IMR-90 (cell line): ENCODE measurements at regions not wholly inside any gene's neighbourhood (a gene's known extent, or its start where the extent isn't known, plus 50 kb on each side); places are given as distances from the start of the nearest gene placed in this dataset.

Source experiments
- ATAC-seq: fragments of 200-7000 bp; cut with Tn5 transposase; 2 replicates; pipeline ENCODE4 v1.9.1; 2020; ENCODE audit warnings: low read depth, mild to moderate bottlenecking, moderate library complexity
- BruUV-seq: library from RNA; stranded (reverse); fragments of 400-500 nt; replicated peaks from 2 replicates; lab custom pipeline; 2021; lab: Mats Ljungman, UMichigan
- CTCF ChIA-PET: fragments of 300-600 bp; formaldehyde crosslinking; extraction: SDS; loops from one replicate; lab custom pipeline; 2021; ENCODE audit warnings: antibody characterized with exemption; lab: Yijun Ruan, JAX
- POLR2A ChIA-PET: fragments of 300-600 bp; sonication (Branson Sonifier 250); formaldehyde crosslinking; loops from one replicate; lab custom pipeline; 2022; ENCODE audit warnings: antibody characterized with exemption; ENCODE audit not compliant: unreplicated experiment; lab: Charles Lee
- DNase-seq: peaks from one replicate; pipeline ENCODE4 v3.0.0; 2013
- H2AFZ ChIP-seq: replicated peaks from 2 replicates; pipeline ENCODE3; 2013; ENCODE audit warnings: low read length, mild to moderate bottlenecking; ENCODE audit not compliant: poor library complexity
- H2AK5ac ChIP-seq: 2 replicates; pipeline ENCODE4 v1.6.1; 2013; ENCODE audit warnings: low read depth, low read length, inconsistent platforms
- H2AK9ac ChIP-seq: replicated peaks from 2 replicates; pipeline ENCODE3; 2013; ENCODE audit warnings: mild to moderate bottlenecking, low read depth, low read length, moderate library complexity; ENCODE audit not compliant: poor library complexity
- H2BK120ac ChIP-seq: 2 replicates; pipeline ENCODE4 v1.6.1; 2013; ENCODE audit warnings: low read depth, low read length, inconsistent platforms
- H2BK15ac ChIP-seq: 3 replicates; pipeline ENCODE4 v1.6.1; 2013; ENCODE audit warnings: low read depth, low read length, inconsistent platforms
- H2BK20ac ChIP-seq: 2 replicates; pipeline ENCODE4 v1.6.1; 2013; ENCODE audit warnings: low read depth, mild to moderate bottlenecking, inconsistent platforms, low read length, moderate library complexity
- H2BK5ac ChIP-seq: 2 replicates; pipeline ENCODE4 v1.6.1; 2013; ENCODE audit warnings: mild to moderate bottlenecking, low read depth, low read length, inconsistent platforms; ENCODE audit not compliant: poor library complexity, severe bottlenecking
- H3K14ac ChIP-seq: replicated peaks from 2 replicates; pipeline ENCODE4 v1.6.1; 2013; ENCODE audit warnings: low read depth, low read length, inconsistent platforms
- H3K18ac ChIP-seq: 2 replicates; pipeline ENCODE4 v1.6.1; 2013; ENCODE audit warnings: low read depth, low read length, control low read depth
- H3K23ac ChIP-seq: 2 replicates; pipeline ENCODE4 v1.6.1; 2013; ENCODE audit warnings: low read depth, low read length, inconsistent platforms
- H3K27ac ChIP-seq: 2 replicates; pipeline ENCODE4 v1.5.1; 2013; ENCODE audit warnings: mild to moderate bottlenecking, control low read depth, low read length; ENCODE audit not compliant: insufficient read depth
- H3K27me3 ChIP-seq: 2 replicates; pipeline ENCODE4 v1.6.1; 2013; ENCODE audit warnings: low read length; ENCODE audit not compliant: control insufficient read depth, insufficient read depth
- H3K36me3 ChIP-seq: 2 replicates; pipeline ENCODE4 v1.6.1; 2013; ENCODE audit warnings: low read length, mixed read lengths; ENCODE audit not compliant: control insufficient read depth, insufficient read depth
- H3K4ac ChIP-seq: 2 replicates; pipeline ENCODE4 v1.6.1; 2013; ENCODE audit warnings: low read depth, low read length, inconsistent platforms
- H3K4me1 ChIP-seq: 2 replicates; pipeline ENCODE4 v1.6.1; 2013; ENCODE audit warnings: low read length, mixed read lengths; ENCODE audit not compliant: control insufficient read depth, insufficient read depth
- H3K4me2 ChIP-seq: 2 replicates; pipeline ENCODE4 v1.6.1; 2013; ENCODE audit warnings: low read depth, mild to moderate bottlenecking, control low read depth, low read length, moderate library complexity
- H3K4me3 ChIP-seq: 2 replicates; pipeline ENCODE4 v1.5.1; 2013; ENCODE audit warnings: low read depth, mild to moderate bottlenecking, control low read depth, low read length, moderate library complexity; ENCODE audit not compliant: insufficient read depth
- H3K56ac ChIP-seq: 2 replicates; pipeline ENCODE4 v1.6.1; 2013; ENCODE audit warnings: low read length, inconsistent platforms; ENCODE audit not compliant: insufficient read depth; ENCODE audit errors: extremely low read depth
- H3K79me1 ChIP-seq, 2 experiments: 2 replicates each; pipeline ENCODE4 v1.6.1; 2013; ENCODE audit warnings: low read length in 2 of 2, inconsistent platforms in 1 of 2, low read depth in 1 of 2
- H3K9ac ChIP-seq: 2 replicates; pipeline ENCODE4 v1.6.1; 2013; ENCODE audit warnings: low read depth, low read length, control low read depth
- H3K9me1 ChIP-seq: 2 replicates; pipeline ENCODE4 v1.6.1; 2013; ENCODE audit warnings: low read length, inconsistent platforms; ENCODE audit not compliant: insufficient read depth
- H3K9me3 ChIP-seq: 2 replicates; pipeline ENCODE4 v1.6.1; 2013; ENCODE audit warnings: low read length; ENCODE audit not compliant: control insufficient read depth, insufficient read depth
- H4K20me1 ChIP-seq: 2 replicates; pipeline ENCODE4 v1.6.1; 2013; ENCODE audit warnings: low read length, inconsistent platforms; ENCODE audit not compliant: insufficient read depth
- H4K5ac ChIP-seq: 2 replicates; pipeline ENCODE4 v1.6.1; 2013; ENCODE audit warnings: mild to moderate bottlenecking, low read depth, low read length, control low read depth
- H4K8ac ChIP-seq, 2 experiments: 2 replicates each; pipeline ENCODE4 v1.6.1; 2013; ENCODE audit warnings: low read depth in 2 of 2, low read length in 2 of 2, control low read depth in 1 of 2, inconsistent platforms in 1 of 2
- H4K91ac ChIP-seq: 2 replicates; pipeline ENCODE4 v1.6.1; 2013; ENCODE audit warnings: low read depth, low read length, inconsistent platforms; ENCODE audit not compliant: insufficient read depth
- BHLHE40 ChIP-seq: fragments of 150-350 bp; IDR thresholded peaks from 2 replicates; pipeline ENCODE4 v1.6.1; 2016; ENCODE audit warnings: mild to moderate bottlenecking, low read depth, low read length
- CEBPB ChIP-seq: IDR thresholded peaks from 2 replicates; pipeline ENCODE4 v1.6.1; 2012; ENCODE audit warnings: low read depth, low read length, improper control_type of control experiment
- CHD1 ChIP-seq: IDR thresholded peaks from 2 replicates; pipeline ENCODE4 v1.6.1; 2012; ENCODE audit warnings: low read depth, low read length, improper control_type of control experiment
- FOS ChIP-seq: fragments of 150-350 bp; IDR thresholded peaks from 2 replicates; pipeline ENCODE4 v1.6.1; 2016; ENCODE audit warnings: low read depth, low read length
- MAFK ChIP-seq: IDR thresholded peaks from 2 replicates; pipeline ENCODE4 v1.6.1; 2012; ENCODE audit warnings: low read depth, low read length, improper control_type of control experiment
- MAZ ChIP-seq: IDR thresholded peaks from 2 replicates; pipeline ENCODE4 v1.6.1; 2012; ENCODE audit warnings: low read depth, mild to moderate bottlenecking, low read length, improper control_type of control experiment, moderate library complexity, borderline replicate concordance
- MXI1 ChIP-seq: IDR thresholded peaks from 2 replicates; pipeline ENCODE4 v1.6.1; 2012; ENCODE audit warnings: low read depth, mild to moderate bottlenecking, low read length, moderate library complexity, borderline replicate concordance
- NFE2L2 ChIP-seq: fragments of 150-350 bp; IDR thresholded peaks from 2 replicates; pipeline ENCODE4 v1.6.1; 2016; ENCODE audit warnings: low read depth, mild to moderate bottlenecking, low read length
- POLR2A ChIP-seq: IDR thresholded peaks from 2 replicates; pipeline ENCODE4 v1.6.1; 2012; ENCODE audit warnings: mild to moderate bottlenecking, low read depth, low read length
- RAD21 ChIP-seq: IDR thresholded peaks from 2 replicates; pipeline ENCODE4 v1.6.1; 2012; ENCODE audit warnings: low read length, improper control_type of control experiment
- RCOR1 ChIP-seq: IDR thresholded peaks from 2 replicates; pipeline ENCODE4 v1.6.1; 2012; ENCODE audit warnings: mild to moderate bottlenecking, low read length, improper control_type of control experiment; ENCODE audit not compliant: insufficient replicate concordance
- RFX5 ChIP-seq: IDR thresholded peaks from 2 replicates; pipeline ENCODE4 v1.8.0; 2012; ENCODE audit warnings: low read depth, mild to moderate bottlenecking, low read length, moderate library complexity
- SMC3 ChIP-seq: fragments of 150-350 bp; IDR thresholded peaks from 2 replicates; pipeline ENCODE4 v1.6.1; 2016; ENCODE audit warnings: low read depth, mild to moderate bottlenecking, antibody characterized with exemption, low read length, moderate library complexity
- WGBS, 2 experiments: methylation state at CpG; one replicate each; pipeline versions ENCODE4 v1.1.5 to v1.1.7; 2013; ENCODE audit warnings: missing lambda C conversion rate in 2 of 2; ENCODE audit not compliant: insufficient read length in 1 of 2; ENCODE audit errors: extremely low coverage in 2 of 2; 5-methylcytosine and 5-hydroxymethylcytosine counted together
- dilution Hi-C: fragments of 300-500 bp; cut with HindIII; formaldehyde crosslinking; loops from one replicate; pipeline ENCODE4 v1.14.3; 2018; ENCODE audit warnings: low sequenced_read_pairs; ENCODE audit not compliant: unreplicated experiment
- in situ Hi-C: fragments of 300-500 bp; cut with MboI; formaldehyde crosslinking; loops from 3 replicates; pipeline ENCODE4 v1.14.3; 2019; ENCODE audit warnings: low sequenced_read_pairs, inconsistent platforms, mixed read lengths
- intact Hi-C: fragments of 100-400 bp; cut with micrococcal nuclease; formaldehyde crosslinking; loops from 2 replicates; pipeline ENCODE4 v1.10.0; 2022
- TF ChIP-seq, protein P1 (sequence below): fragments of 150-350 bp; IDR thresholded peaks from 2 replicates; pipeline ENCODE4 v1.6.1; 2016; ENCODE audit warnings: low read depth, mild to moderate bottlenecking, low read length, moderate library complexity, borderline replicate concordance
- TF ChIP-seq, protein P2 (sequence below): fragments of 150-350 bp; IDR thresholded peaks from 2 replicates; pipeline ENCODE4 v1.6.1; 2017; ENCODE audit warnings: mild to moderate bottlenecking, antibody characterized with exemption, low read length, low read depth
- TF ChIP-seq, protein P3 (sequence below): conservative IDR thresholded peaks from 2 replicates; pipeline ENCODE4 v1.5.1; 2012; ENCODE audit warnings: mild to moderate bottlenecking, low read depth, low read length, improper control_type of control experiment

- in situ Hi-C loops (no loop called here), intact Hi-C loops (no loop called here), dilution Hi-C loops (no loop called here)
- Histone ChIP-seq H3K36me3 (no peaks in the 10 kb centered on the region), H3K27me3 (no peaks in the 10 kb centered on the region), H3K4ac (no peak overlapping the region), H2BK15ac (no peak overlapping the region), H3K9me3 (no peaks in the 10 kb centered on the region), H3K23ac (no peak overlapping the region), H2AFZ (no peak overlapping the region), H2BK5ac (no peak overlapping the region), H2AK5ac (no peak overlapping the region), H3K18ac (no peak overlapping the region), H3K4me3 (no peak overlapping the region), H2AK9ac (no peak overlapping the region), H4K5ac (no peak overlapping the region), H3K79me1 (no peaks in the 10 kb centered on the region), H2BK120ac (no peak overlapping the region), H4K20me1 (no peaks in the 10 kb centered on the region), H3K9me1 (no peaks in the 10 kb centered on the region), H2BK20ac (no peak overlapping the region), H4K91ac (no peak overlapping the region), H3K56ac (no peak overlapping the region), H4K8ac (no peak overlapping the region), H3K14ac (no peak overlapping the region), H3K9ac (no peak overlapping the region), H3K4me2 (no peak overlapping the region), H3K4me1 (no peaks in the 10 kb centered on the region), H3K27ac (no peak overlapping the region)
- DNase-seq = no peak
- BruUV-seq = no TSS peak
- no peak for ATAC-seq
- no CpG with 5 or more reads among the region's 2 CpGs for WGBS, 2 experiments
- CTCF ChIA-PET = no interaction called here
- no peak for TF ChIP-seq RAD21
- no peak for TF ChIP-seq SMC3
- no peak for TF ChIP-seq MAFK
- TF ChIP-seq, protein P1, sequence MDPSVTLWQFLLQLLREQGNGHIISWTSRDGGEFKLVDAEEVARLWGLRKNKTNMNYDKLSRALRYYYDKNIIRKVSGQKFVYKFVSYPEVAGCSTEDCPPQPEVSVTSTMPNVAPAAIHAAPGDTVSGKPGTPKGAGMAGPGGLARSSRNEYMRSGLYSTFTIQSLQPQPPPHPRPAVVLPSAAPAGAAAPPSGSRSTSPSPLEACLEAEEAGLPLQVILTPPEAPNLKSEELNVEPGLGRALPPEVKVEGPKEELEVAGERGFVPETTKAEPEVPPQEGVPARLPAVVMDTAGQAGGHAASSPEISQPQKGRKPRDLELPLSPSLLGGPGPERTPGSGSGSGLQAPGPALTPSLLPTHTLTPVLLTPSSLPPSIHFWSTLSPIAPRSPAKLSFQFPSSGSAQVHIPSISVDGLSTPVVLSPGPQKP = no peak
- TF ChIP-seq NFE2L2 = no peak
- TF ChIP-seq, protein P2, sequence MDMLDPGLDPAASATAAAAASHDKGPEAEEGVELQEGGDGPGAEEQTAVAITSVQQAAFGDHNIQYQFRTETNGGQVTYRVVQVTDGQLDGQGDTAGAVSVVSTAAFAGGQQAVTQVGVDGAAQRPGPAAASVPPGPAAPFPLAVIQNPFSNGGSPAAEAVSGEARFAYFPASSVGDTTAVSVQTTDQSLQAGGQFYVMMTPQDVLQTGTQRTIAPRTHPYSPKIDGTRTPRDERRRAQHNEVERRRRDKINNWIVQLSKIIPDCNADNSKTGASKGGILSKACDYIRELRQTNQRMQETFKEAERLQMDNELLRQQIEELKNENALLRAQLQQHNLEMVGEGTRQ = no peak
- no peak for TF ChIP-seq RFX5
- TF ChIP-seq BHLHE40 = no peak
- no peak for TF ChIP-seq FOS
- no peak for TF ChIP-seq POLR2A
- no peak for TF ChIP-seq MAZ
- no peak for TF ChIP-seq RCOR1
- TF ChIP-seq CHD1 = no peak
- TF ChIP-seq, protein P3, sequence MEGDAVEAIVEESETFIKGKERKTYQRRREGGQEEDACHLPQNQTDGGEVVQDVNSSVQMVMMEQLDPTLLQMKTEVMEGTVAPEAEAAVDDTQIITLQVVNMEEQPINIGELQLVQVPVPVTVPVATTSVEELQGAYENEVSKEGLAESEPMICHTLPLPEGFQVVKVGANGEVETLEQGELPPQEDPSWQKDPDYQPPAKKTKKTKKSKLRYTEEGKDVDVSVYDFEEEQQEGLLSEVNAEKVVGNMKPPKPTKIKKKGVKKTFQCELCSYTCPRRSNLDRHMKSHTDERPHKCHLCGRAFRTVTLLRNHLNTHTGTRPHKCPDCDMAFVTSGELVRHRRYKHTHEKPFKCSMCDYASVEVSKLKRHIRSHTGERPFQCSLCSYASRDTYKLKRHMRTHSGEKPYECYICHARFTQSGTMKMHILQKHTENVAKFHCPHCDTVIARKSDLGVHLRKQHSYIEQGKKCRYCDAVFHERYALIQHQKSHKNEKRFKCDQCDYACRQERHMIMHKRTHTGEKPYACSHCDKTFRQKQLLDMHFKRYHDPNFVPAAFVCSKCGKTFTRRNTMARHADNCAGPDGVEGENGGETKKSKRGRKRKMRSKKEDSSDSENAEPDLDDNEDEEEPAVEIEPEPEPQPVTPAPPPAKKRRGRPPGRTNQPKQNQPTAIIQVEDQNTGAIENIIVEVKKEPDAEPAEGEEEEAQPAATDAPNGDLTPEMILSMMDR = no peak
- no peak for TF ChIP-seq CEBPB
- TF ChIP-seq MXI1 = no peak
- POLR2A ChIA-PET = no interaction called here
Measured at GRCh38 chrX:132568291-132568690, 79.5 kb upstream of the MBNL3 start.
